Panc1 (cell line): ENCODE measurements at regions not wholly inside any gene's neighbourhood (a gene's known extent, or its start where the extent isn't known, plus 50 kb on each side); places are given as distances from the start of the nearest gene placed in this dataset.

Experiments used
- SIN3A ChIP-seq: IDR thresholded peaks from 2 replicates; pipeline ENCODE4 v1.6.1; 2012; ENCODE audit warnings: low read depth, mild to moderate bottlenecking, low read length, moderate library complexity, borderline replicate concordance; ENCODE audit not compliant: insufficient read depth
- TF ChIP-seq, protein P1 (sequence below): fragments of 450-650 bp; IDR thresholded peaks from 2 replicates; pipeline ENCODE4 v1.5.1; 2017; ENCODE audit warnings: mild to moderate bottlenecking

- TF ChIP-seq, protein P1, sequence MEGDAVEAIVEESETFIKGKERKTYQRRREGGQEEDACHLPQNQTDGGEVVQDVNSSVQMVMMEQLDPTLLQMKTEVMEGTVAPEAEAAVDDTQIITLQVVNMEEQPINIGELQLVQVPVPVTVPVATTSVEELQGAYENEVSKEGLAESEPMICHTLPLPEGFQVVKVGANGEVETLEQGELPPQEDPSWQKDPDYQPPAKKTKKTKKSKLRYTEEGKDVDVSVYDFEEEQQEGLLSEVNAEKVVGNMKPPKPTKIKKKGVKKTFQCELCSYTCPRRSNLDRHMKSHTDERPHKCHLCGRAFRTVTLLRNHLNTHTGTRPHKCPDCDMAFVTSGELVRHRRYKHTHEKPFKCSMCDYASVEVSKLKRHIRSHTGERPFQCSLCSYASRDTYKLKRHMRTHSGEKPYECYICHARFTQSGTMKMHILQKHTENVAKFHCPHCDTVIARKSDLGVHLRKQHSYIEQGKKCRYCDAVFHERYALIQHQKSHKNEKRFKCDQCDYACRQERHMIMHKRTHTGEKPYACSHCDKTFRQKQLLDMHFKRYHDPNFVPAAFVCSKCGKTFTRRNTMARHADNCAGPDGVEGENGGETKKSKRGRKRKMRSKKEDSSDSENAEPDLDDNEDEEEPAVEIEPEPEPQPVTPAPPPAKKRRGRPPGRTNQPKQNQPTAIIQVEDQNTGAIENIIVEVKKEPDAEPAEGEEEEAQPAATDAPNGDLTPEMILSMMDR = no peak
- TF ChIP-seq SIN3A = no peak
Measured at GRCh38 chr6:106895703-106896040, 78.9 kb downstream of the CD24 start.
